Activated B cell treated with CpG ODN at 0.5 μM for 24 hours (primary cell): ENCODE measurements at regions not wholly inside any gene's neighbourhood (a gene's known extent, or its start where the extent isn't known, plus 50 kb on each side); places are given as distances from the start of the nearest gene placed in this dataset.

ENCODE experiments used
- ATAC-seq: fragments of 200-7000 bp; cut with Tn5 transposase; one replicate; pipeline ENCODE4 v1.10.0; 2021; ENCODE audit warnings: low read depth, mild to moderate bottlenecking, moderate library complexity
- CTCF ChIA-PET: fragments of 350-600 bp; sonication (Branson Sonifier 250); formaldehyde crosslinking; loops from one replicate; lab custom pipeline; 2021; ENCODE audit warnings: antibody characterized with exemption; lab: Charles Lee
- POLR2A ChIA-PET: fragments of 350-600 bp; sonication (Branson Sonifier 250); formaldehyde crosslinking; loops from one replicate; lab custom pipeline; 2021; ENCODE audit warnings: antibody characterized with exemption; lab: Charles Lee
- DNase-seq: peaks from one replicate; pipeline ENCODE4 v3.0.0; 2022
- H3K27ac Mint-ChIP-seq: one replicate; pipeline ENCODE4 v1.8.0; 2020; ENCODE audit warnings: mixed read lengths
- H3K27me3 Mint-ChIP-seq: one replicate; pipeline ENCODE4 v1.8.0; 2021; ENCODE audit warnings: mixed read lengths
- H3K36me3 Mint-ChIP-seq: one replicate; pipeline ENCODE4 v1.8.0; 2021; ENCODE audit warnings: low read depth, mixed read lengths
- H3K4me1 Mint-ChIP-seq: one replicate; pipeline ENCODE4 v1.8.0; 2021; ENCODE audit warnings: mixed read lengths
- H3K4me3 Mint-ChIP-seq: one replicate; pipeline ENCODE4 v1.8.0; 2020; ENCODE audit warnings: mild to moderate bottlenecking, mixed read lengths
- H3K9me3 Mint-ChIP-seq: one replicate; pipeline ENCODE4 v1.8.0; 2020; ENCODE audit warnings: mixed read lengths
- intact Hi-C: fragments of 100-400 bp; cut with micrococcal nuclease; formaldehyde crosslinking; loops from one replicate; pipeline ENCODE4 v1.15.1; 2024
- TF ChIP-seq, protein P1 (sequence below): fragments of 200-600 bp; IDR thresholded peaks from one replicate; pipeline ENCODE4 v1.8.0; 2022; ENCODE audit warnings: antibody characterized with exemption, mild to moderate bottlenecking

DNA sequence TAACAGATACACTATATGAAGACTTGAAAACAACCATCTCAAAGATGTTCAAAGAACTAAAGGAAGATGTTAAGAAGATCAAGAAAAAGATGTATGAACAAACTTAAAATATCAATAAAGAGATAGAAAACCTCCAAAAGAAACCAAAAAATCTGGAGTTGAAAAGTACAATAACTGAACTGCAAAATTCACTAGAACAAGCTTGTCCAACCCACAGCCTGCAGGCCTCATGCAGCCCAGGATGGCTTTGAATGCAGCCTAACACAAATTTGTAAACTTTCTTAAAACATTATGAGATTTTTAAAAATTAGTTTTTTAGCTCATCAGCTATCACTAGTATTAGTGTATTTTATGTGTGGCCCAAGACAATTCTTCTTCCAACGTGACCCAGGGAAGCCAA lies 77.0 kb upstream of the DCTD start:
- Mint-ChIP-seq H3K36me3 (no peaks in the 10 kb centered on the region), H3K4me3 (no peak overlapping the region), H3K27ac (no peak overlapping the region), H3K4me1 (no peaks in the 10 kb centered on the region), H3K9me3 (peaks cover 19% of the 10 kb centered on the region), H3K27me3 (no peaks in the 10 kb centered on the region)
- CTCF ChIA-PET: no interaction called here
- ATAC-seq: no peak
- no peak for DNase-seq
- TF ChIP-seq, protein P1, sequence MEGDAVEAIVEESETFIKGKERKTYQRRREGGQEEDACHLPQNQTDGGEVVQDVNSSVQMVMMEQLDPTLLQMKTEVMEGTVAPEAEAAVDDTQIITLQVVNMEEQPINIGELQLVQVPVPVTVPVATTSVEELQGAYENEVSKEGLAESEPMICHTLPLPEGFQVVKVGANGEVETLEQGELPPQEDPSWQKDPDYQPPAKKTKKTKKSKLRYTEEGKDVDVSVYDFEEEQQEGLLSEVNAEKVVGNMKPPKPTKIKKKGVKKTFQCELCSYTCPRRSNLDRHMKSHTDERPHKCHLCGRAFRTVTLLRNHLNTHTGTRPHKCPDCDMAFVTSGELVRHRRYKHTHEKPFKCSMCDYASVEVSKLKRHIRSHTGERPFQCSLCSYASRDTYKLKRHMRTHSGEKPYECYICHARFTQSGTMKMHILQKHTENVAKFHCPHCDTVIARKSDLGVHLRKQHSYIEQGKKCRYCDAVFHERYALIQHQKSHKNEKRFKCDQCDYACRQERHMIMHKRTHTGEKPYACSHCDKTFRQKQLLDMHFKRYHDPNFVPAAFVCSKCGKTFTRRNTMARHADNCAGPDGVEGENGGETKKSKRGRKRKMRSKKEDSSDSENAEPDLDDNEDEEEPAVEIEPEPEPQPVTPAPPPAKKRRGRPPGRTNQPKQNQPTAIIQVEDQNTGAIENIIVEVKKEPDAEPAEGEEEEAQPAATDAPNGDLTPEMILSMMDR: no peak
- POLR2A ChIA-PET: no interaction called here
- intact Hi-C loops: no loop called here

DNA sequence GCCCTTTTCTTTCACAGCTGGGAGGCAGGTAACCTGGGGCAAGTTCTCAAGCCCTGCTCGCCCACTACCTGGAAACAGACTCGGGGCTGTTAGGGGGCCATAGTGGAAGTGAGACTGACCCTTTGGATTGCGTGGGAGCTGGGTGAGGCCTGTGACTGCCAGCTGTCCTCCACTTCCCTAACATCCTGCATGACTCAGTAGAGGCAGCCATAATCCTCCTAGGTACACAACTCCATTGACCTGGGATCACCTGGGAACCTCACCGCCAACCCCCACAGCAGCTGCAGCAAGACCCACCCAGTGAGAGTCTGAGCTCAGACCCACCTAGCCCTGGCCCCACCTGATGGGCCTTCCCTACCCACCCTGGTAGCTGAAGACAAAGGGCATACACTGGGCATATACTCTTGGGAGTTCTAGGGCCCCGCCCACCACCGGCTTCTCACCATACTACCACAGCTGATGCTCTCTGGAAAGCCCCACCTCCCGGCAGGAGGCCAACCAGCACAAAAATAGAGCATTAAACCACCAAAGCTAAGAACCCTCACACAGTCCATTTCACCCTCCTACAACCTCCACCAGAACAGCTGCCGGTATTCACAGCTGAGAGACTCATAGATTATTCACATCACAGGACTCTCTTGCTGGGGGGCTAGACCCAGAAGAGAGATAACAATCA lies 61.1 kb upstream of the DCTD start:
- Mint-ChIP-seq H3K27ac (peak overlapping the region; percentile 46), H3K4me3 (no peak overlapping the region), H3K9me3 (no peaks in the 10 kb centered on the region), H3K4me1 (peaks cover 6% of the 10 kb centered on the region), H3K27me3 (peaks cover 2% of the 10 kb centered on the region), H3K36me3 (no peaks in the 10 kb centered on the region)
- CTCF ChIA-PET: no interaction called here
- DNase-seq: no peak
- intact Hi-C loops: no loop called here
- POLR2A ChIA-PET: no interaction called here
- TF ChIP-seq, protein P1: no peak
- peak; percentile 42 for ATAC-seq

DNA sequence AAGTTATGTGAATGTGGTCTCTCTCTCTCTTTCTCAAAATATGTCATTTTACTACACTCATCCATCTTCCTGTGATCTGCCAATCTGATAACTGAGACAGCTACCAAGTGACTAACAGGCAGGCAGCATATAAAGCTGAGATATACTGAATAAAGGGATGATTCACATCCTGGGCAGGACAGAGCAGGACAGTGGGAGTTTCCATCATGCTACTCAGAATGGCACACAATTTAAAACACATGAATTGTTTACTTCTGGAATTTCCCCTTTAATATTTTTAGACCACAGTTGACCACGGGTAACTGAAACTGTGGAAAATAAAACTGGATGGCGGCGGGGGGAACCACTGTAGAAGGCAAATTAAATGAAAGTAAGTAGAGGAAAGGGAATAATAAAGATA lies 58.6 kb upstream of the DCTD start:
- POLR2A ChIA-PET: no interaction called here
- Mint-ChIP-seq H3K9me3 (no peaks in the 10 kb centered on the region), H3K36me3 (no peaks in the 10 kb centered on the region), H3K4me1 (peaks cover 6% of the 10 kb centered on the region), H3K27ac (no peak overlapping the region), H3K27me3 (peaks cover 2% of the 10 kb centered on the region), H3K4me3 (no peak overlapping the region)
- CTCF ChIA-PET: no interaction called here
- ATAC-seq: no peak
- no peak for DNase-seq
- intact Hi-C loops: no loop called here
- TF ChIP-seq, protein P1: no peak

DNA sequence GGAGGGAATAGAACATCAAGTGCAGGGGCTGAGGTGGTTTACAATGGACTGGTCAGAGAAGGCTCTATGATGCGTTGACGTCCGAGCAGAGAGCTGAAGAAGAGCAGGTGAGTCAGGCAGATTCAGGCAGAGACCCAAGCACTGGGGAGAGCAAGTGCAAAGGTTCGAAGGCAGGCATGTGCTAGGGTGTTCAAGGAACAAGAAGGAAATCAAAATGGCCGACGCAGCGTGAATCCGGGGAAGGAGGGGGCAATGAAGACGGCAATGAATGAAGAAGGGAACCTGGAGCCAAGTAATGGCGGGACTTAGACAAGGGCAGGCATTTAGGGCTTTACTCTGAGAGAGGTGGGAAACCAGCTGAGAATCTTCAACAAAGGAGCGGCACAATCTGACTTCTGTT lies 56.8 kb upstream of the DCTD start:
- POLR2A ChIA-PET: no interaction called here
- TF ChIP-seq, protein P1: no peak
- no peak overlapping the region for H3K4me3 Mint-ChIP-seq

DNA sequence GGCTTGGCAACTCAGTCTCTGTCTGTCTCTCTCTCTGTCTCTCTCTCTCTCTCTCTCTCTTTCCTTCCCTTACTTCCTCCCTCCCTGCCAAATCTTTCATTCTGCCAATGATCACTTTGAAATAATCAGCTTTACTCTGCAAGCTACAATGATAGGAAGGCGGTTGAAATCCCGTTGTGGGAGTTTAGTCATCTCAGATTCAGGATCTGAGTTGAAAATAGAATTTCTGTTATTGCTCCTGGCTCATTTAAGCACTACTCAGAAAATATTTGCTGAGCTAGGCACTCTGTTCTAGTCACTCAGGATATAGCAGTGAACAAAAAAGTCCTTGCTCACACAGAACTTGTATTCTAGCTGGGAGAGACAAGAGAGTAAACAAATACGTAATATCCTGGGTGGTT lies 56.3 kb upstream of the DCTD start:
- Mint-ChIP-seq H3K4me1 (peaks cover 1% of the 10 kb centered on the region), H3K27ac (no peak overlapping the region), H3K27me3 (peaks cover 9% of the 10 kb centered on the region), H3K36me3 (no peaks in the 10 kb centered on the region), H3K9me3 (no peaks in the 10 kb centered on the region), H3K4me3 (no peak overlapping the region)
- POLR2A ChIA-PET: no interaction called here
- no peak for DNase-seq
- ATAC-seq: no peak
- intact Hi-C loops: no loop called here
- CTCF ChIA-PET: no interaction called here
- TF ChIP-seq, protein P1: no peak

More for the DNA sequence above, 56.8 kb upstream of the DCTD start:
- intact Hi-C loops: no loop called here
- H3K27me3 Mint-ChIP-seq: peaks cover 9% of the 10 kb centered on the region
- H3K27ac Mint-ChIP-seq: no peak overlapping the region
- DNase-seq: no peak
- CTCF ChIA-PET: no interaction called here
- ATAC-seq: no peak
- H3K9me3 Mint-ChIP-seq: no peaks in the 10 kb centered on the region
- peaks cover 5% of the 10 kb centered on the region for H3K4me1 Mint-ChIP-seq
- no peaks in the 10 kb centered on the region for H3K36me3 Mint-ChIP-seq
